SK-N-SH (cell line): ENCODE measurements at regions not wholly inside any gene's neighbourhood (a gene's known extent, or its start where the extent isn't known, plus 50 kb on each side); places are given as distances from the start of the nearest gene placed in this dataset.

Experiments used
- CTCF ChIA-PET: fragments of 300-600, 350-600 bp; formaldehyde crosslinking; extraction: SDS; loops from one replicate; lab custom pipeline; 2021; lab: Yijun Ruan, JAX
- POLR2A ChIA-PET: fragments of 350-600 bp; sonication (Branson Sonifier 250); formaldehyde crosslinking; extraction: SDS; loops from one replicate; lab custom pipeline; 2020; ENCODE audit warnings: antibody characterized with exemption, inconsistent platforms; lab: Yijun Ruan, JAX
- DNase-seq: peaks from one replicate; pipeline ENCODE4 v3.0.0; 2012
- H2AFZ ChIP-seq: fragments of 200-600 bp; sonication (generic); 2 replicates; pipeline ENCODE4 v1.8.1; 2016; ENCODE audit warnings: antibody characterized with exemption, mild to moderate bottlenecking, low read depth
- H3F3A ChIP-seq: fragments of 200-600 bp; sonication (generic); replicated peaks from 2 replicates; pipeline ENCODE3; 2016; ENCODE audit warnings: antibody characterized with exemption, mild to moderate bottlenecking; ENCODE audit not compliant: insufficient read depth
- H3K27ac ChIP-seq, 2 experiments: fragments of 200-500 bp in 1 of 2; fragments of 200-600 bp in 1 of 2; sonication (Bioruptor generic) in 1 of 2; sonication (generic), shearing (Covaris generic) in 1 of 2; 2 replicates each; pipeline versions ENCODE4 v1.5.1 to v1.6.1; 2014 to 2016; ENCODE audit warnings: low read depth in 2 of 2, inconsistent platforms in 1 of 2, low read length in 1 of 2, mild to moderate bottlenecking in 1 of 2, mixed read lengths in 1 of 2
- H3K27me3 ChIP-seq: fragments of 200-600 bp; sonication (generic), shearing (Covaris generic); 2 replicates; pipeline ENCODE4 v1.6.1; 2016; ENCODE audit warnings: mixed run types; ENCODE audit not compliant: insufficient read depth
- H3K36me3 ChIP-seq, 2 experiments: fragments of 200-500 bp in 1 of 2; fragments of 200-600 bp in 1 of 2; sonication (Bioruptor generic) in 1 of 2; sonication (generic) in 1 of 2; replicated peaks in 1 of 2; 2 replicates each; pipeline versions ENCODE3 to v1.5.1; 2014 to 2016; ENCODE audit warnings: low read length in 1 of 2, mild to moderate bottlenecking in 1 of 2; ENCODE audit not compliant: insufficient read depth in 2 of 2, control insufficient read depth in 1 of 2
- H3K4me1 ChIP-seq, 2 experiments: fragments of 200-500 bp in 1 of 2; fragments of 200-600 bp in 1 of 2; sonication (Bioruptor generic) in 1 of 2; sonication (generic), shearing (Covaris generic) in 1 of 2; 2 replicates each; pipeline versions ENCODE4 v1.5.1 to v1.6.1; 2014 to 2016; ENCODE audit warnings: low read depth in 1 of 2, low read length in 1 of 2, mixed run types in 1 of 2; ENCODE audit not compliant: insufficient read depth in 2 of 2, control insufficient read depth in 1 of 2
- H3K4me2 ChIP-seq: fragments of 200-600 bp; sonication (generic), shearing (Covaris generic); 2 replicates; pipeline ENCODE4 v1.6.1; 2017; ENCODE audit warnings: mixed run types
- H3K4me3 ChIP-seq, 2 experiments: fragments of 200-500 bp in 1 of 2; fragments of 200-600 bp in 1 of 2; sonication (Bioruptor generic) in 1 of 2; sonication (generic), shearing (Covaris generic) in 1 of 2; 2 replicates each; pipeline versions ENCODE4 v1.5.1 to v1.8.1; 2014 to 2016; ENCODE audit warnings: low read depth in 2 of 2, inconsistent platforms in 1 of 2, low read length in 1 of 2, mild to moderate bottlenecking in 1 of 2, mixed read lengths in 1 of 2, moderate library complexity in 1 of 2
- H3K79me2 ChIP-seq: fragments of 200-600 bp; sonication (generic); 2 replicates; pipeline ENCODE4 v1.8.1; 2017; ENCODE audit warnings: mild to moderate bottlenecking; ENCODE audit not compliant: insufficient read depth
- H3K9ac ChIP-seq: fragments of 200-600 bp; sonication (generic); 2 replicates; pipeline ENCODE4 v1.6.1; 2017; ENCODE audit warnings: mixed run types
- H3K9me2 ChIP-seq: fragments of 200-600 bp; sonication (generic); 2 replicates; pipeline ENCODE4 v1.6.1; 2017; ENCODE audit warnings: mixed run types
- H3K9me3 ChIP-seq: fragments of 200-600 bp; sonication (generic); 2 replicates; pipeline ENCODE4 v1.6.1; 2017; ENCODE audit warnings: mixed run types, mild to moderate bottlenecking, moderate library complexity
- H4K20me1 ChIP-seq: fragments of 200-600 bp; sonication (generic); 2 replicates; pipeline ENCODE4 v1.6.1; 2017; ENCODE audit warnings: mild to moderate bottlenecking, mixed run types; ENCODE audit not compliant: insufficient read depth
- CTCF ChIP-seq: fragments of 200-600 bp; sonication (generic); IDR thresholded peaks from 2 replicates; pipeline ENCODE4 v1.6.1; 2017; ENCODE audit warnings: antibody characterized with exemption, mild to moderate bottlenecking, moderate library complexity
- EP300 ChIP-seq, 2 experiments: IDR thresholded peaks; 2 replicates each; pipeline versions ENCODE4 v1.4.0 to v1.6.1; 2012; ENCODE audit warnings: borderline replicate concordance in 1 of 2, low read depth in 1 of 2, low read length in 1 of 2
- EZH2phosphoT487 ChIP-seq: fragments of 200-600 bp; sonication (generic); IDR thresholded peaks from 2 replicates; pipeline ENCODE4 v1.6.1; 2017; ENCODE audit warnings: low read depth, mixed run types, mild to moderate bottlenecking, antibody characterized with exemption, moderate library complexity, borderline replicate concordance
- FOSL2 ChIP-seq: IDR thresholded peaks from 2 replicates; pipeline ENCODE4 v1.4.0; 2012; ENCODE audit warnings: low read depth, mild to moderate bottlenecking, moderate library complexity, borderline replicate concordance
- FOXJ3 ChIP-seq: sonication (generic); formaldehyde crosslinking; IDR thresholded peaks from 2 replicates; pipeline ENCODE4 v1.5.1; 2020; ENCODE audit warnings: mild to moderate bottlenecking, missing genetic modification reagents
- GABPA ChIP-seq: IDR thresholded peaks from 2 replicates; pipeline ENCODE4 v1.4.0; 2012; ENCODE audit warnings: low read depth, mild to moderate bottlenecking
- IRF3 ChIP-seq: fragments of 150-350 bp; IDR thresholded peaks from 2 replicates; pipeline ENCODE4 v1.6.1; 2016; ENCODE audit warnings: mild to moderate bottlenecking, low read depth, low read length
- MAX ChIP-seq: IDR thresholded peaks from 2 replicates; pipeline ENCODE4 v1.4.0; 2012; ENCODE audit warnings: low read depth
- MXI1 ChIP-seq: IDR thresholded peaks from 2 replicates; pipeline ENCODE4 v1.6.1; 2012; ENCODE audit warnings: mild to moderate bottlenecking, low read depth, low read length, improper control_type of control experiment
- POLR2AphosphoS5 ChIP-seq: IDR thresholded peaks from 2 replicates; pipeline ENCODE4 v1.6.1; 2012; ENCODE audit warnings: low read depth, low read length
- RFX5 ChIP-seq: IDR thresholded peaks from 2 replicates; pipeline ENCODE4 v1.6.1; 2012; ENCODE audit warnings: mild to moderate bottlenecking, improper control_type of control experiment, low read length
- SIN3A ChIP-seq: IDR thresholded peaks from 2 replicates; pipeline ENCODE4 v1.6.1; 2012; ENCODE audit warnings: low read depth, mild to moderate bottlenecking, low read length, moderate library complexity, borderline replicate concordance
- TCF12 ChIP-seq: IDR thresholded peaks from 2 replicates; pipeline ENCODE4 v1.4.0; 2012
- USF2 ChIP-seq: fragments of 150-350 bp; IDR thresholded peaks from 2 replicates; pipeline ENCODE4 v1.6.1; 2017; ENCODE audit warnings: antibody characterized with exemption, low read length, low read depth, borderline replicate concordance
- WGBS: methylation state at CpG from one replicate; pipeline ENCODE4 v1.1.6; 2017; ENCODE audit warnings: low lambda C conversion rate; 5-methylcytosine and 5-hydroxymethylcytosine counted together

- Histone ChIP-seq H3K4me1 (peaks cover 0 to 3% of the 10 kb centered on the region in 2 experiments; a peak in 1 of 4 replicates), H3K36me3 (no peaks in the 10 kb centered on the region), H3K9me3 (no peaks in the 10 kb centered on the region), H4K20me1 (no peaks in the 10 kb centered on the region), H3K4me3 (no peak overlapping the region), H2AFZ (no peak overlapping the region), H3K9ac (no peak overlapping the region), H3F3A (no peaks in the 10 kb centered on the region), H3K9me2 (no peaks in the 10 kb centered on the region), H3K79me2 (no peaks in the 10 kb centered on the region), H3K4me2 (no peak overlapping the region), H3K27me3 (no peaks in the 10 kb centered on the region), H3K27ac (no peak overlapping the region)
- no peak for DNase-seq
- ChIA-PET POLR2A (no interaction called here), CTCF (no interaction called here)
- TF ChIP-seq EP300 (IDR thresholded peaks at IDR 0.05; ENCODE audit: borderline replicate concordance in 1 of 2, low read depth in 1 of 2, low read length in 1 of 2) (no peak), CTCF (no peak), RFX5 (no peak), MAX (no peak), EZH2phosphoT487 (no peak), MXI1 (no peak), POLR2AphosphoS5 (no peak), IRF3 (no peak), FOXJ3 (CRISPR knock-in tag) (no peak), TCF12 (no peak), SIN3A (no peak), GABPA (no peak), FOSL2 (no peak), USF2 (no peak)
- 62% methylated on average over 13 of the region's 17 CpGs for WGBS
These were observed 866.2 kb downstream of the TBC1D22A start for GRCh38 chr22:47628477-47629272.
